ENCODE measurements at regions not wholly inside any gene's neighbourhood (a gene's known extent, or its start where the extent isn't known, plus 50 kb on each side); places are given as distances from the start of the nearest gene placed in this dataset.
A peak's percentile ranks its signal among the peaks of the same experiment; 100 is the strongest.

DNA sequence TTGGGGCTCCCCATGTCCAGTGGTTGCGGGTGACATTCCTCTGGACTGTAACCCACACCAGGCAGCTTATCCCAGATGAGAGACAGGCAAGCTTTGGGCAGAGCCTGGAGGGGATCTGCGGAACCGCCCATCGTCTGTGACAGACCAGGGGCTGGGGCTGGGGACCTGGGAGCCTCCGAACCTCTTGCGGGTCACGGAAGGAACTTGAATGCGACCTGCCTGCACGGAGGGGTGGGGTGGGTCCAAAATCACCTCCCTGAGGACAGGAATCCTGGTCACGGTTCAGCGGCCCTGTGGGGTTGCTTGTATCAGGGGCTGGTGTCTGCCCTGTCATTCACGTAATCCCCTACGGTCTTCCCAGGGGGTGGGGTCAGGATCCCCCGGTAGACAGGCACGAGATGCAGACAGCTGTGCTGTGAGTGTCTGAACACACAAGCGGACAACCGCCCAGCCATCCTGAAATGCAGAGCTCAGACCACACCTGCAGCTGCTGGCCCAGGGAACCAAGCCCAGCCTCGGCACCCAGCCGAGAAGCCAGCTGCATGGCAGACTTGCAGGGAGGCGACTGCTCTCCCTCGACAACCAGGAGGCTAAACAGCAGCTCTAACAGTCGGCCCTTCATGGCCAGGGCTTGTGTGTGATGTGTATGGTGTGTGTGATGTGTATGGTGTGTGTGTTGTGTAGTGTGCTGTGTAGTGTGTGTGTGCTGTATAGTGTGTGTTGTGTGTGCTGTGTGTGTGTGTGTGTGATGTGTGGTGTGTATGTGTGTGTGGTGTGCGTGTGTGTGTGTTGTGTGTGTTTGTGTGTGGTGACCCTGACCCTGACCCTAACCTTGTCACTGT is 105.9 kb upstream of the ADRA2C start:
- TF ChIP-seq, protein P1, sequence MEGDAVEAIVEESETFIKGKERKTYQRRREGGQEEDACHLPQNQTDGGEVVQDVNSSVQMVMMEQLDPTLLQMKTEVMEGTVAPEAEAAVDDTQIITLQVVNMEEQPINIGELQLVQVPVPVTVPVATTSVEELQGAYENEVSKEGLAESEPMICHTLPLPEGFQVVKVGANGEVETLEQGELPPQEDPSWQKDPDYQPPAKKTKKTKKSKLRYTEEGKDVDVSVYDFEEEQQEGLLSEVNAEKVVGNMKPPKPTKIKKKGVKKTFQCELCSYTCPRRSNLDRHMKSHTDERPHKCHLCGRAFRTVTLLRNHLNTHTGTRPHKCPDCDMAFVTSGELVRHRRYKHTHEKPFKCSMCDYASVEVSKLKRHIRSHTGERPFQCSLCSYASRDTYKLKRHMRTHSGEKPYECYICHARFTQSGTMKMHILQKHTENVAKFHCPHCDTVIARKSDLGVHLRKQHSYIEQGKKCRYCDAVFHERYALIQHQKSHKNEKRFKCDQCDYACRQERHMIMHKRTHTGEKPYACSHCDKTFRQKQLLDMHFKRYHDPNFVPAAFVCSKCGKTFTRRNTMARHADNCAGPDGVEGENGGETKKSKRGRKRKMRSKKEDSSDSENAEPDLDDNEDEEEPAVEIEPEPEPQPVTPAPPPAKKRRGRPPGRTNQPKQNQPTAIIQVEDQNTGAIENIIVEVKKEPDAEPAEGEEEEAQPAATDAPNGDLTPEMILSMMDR (IDR thresholded peaks at IDR 0.05) = peak in 1 of 3 donors; percentile 19
- no peak for TF ChIP-seq POLR2A (IDR thresholded peaks at IDR 0.05)

Measured in lower leg skin (tissue), 3 donors.